Fibroblast of the aortic adventitia (primary cell): ENCODE measurements at regions not wholly inside any gene's neighbourhood (a gene's known extent, or its start where the extent isn't known, plus 50 kb on each side); places are given as distances from the start of the nearest gene placed in this dataset.
A peak's percentile ranks its signal among the peaks of the same experiment; 100 is the strongest.

Experiments
- DNase-seq: peaks from one replicate; pipeline ENCODE4 v3.0.0-alpha.2; 2010; ENCODE audit warnings: low read depth
- H3K4me3 ChIP-seq: 2 replicates; pipeline ENCODE4 v1.5.1; 2011; ENCODE audit warnings: low read depth, mild to moderate bottlenecking, control low read depth, low read length, moderate library complexity
- TF ChIP-seq, protein P1 (sequence below): IDR thresholded peaks from 2 replicates; pipeline ENCODE4 v1.5.1; 2011; ENCODE audit warnings: mild to moderate bottlenecking, low read length, control low read depth, inconsistent platforms; ENCODE audit not compliant: insufficient read depth

GRCh38 chr3:111434941-111435622 lies 106.9 kb upstream of the CD96 start:
- DNase-seq: no peak
- no peak overlapping the region for H3K4me3 ChIP-seq
- TF ChIP-seq, protein P1, sequence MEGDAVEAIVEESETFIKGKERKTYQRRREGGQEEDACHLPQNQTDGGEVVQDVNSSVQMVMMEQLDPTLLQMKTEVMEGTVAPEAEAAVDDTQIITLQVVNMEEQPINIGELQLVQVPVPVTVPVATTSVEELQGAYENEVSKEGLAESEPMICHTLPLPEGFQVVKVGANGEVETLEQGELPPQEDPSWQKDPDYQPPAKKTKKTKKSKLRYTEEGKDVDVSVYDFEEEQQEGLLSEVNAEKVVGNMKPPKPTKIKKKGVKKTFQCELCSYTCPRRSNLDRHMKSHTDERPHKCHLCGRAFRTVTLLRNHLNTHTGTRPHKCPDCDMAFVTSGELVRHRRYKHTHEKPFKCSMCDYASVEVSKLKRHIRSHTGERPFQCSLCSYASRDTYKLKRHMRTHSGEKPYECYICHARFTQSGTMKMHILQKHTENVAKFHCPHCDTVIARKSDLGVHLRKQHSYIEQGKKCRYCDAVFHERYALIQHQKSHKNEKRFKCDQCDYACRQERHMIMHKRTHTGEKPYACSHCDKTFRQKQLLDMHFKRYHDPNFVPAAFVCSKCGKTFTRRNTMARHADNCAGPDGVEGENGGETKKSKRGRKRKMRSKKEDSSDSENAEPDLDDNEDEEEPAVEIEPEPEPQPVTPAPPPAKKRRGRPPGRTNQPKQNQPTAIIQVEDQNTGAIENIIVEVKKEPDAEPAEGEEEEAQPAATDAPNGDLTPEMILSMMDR: no peak

DNA sequence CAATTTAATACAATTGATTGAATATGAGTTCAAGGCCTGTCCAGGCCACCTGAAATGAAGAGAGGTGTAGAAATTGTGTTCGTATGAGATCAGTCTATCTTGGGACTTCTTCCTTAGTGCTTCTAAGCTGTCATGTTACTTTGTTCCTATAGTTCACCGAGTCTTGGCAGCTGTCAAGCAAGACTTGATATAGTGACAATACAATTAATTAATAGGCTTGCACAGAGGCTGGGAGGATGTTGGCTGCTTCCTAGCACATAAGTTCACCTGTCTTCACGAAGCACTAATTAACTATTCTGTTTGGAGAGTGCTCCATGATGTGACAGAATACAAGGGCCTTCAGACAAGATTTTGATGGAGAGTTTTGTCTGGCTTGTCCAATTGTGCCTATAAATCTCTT lies 103.7 kb upstream of the CD96 start:
- DNase-seq: no peak
- H3K4me3 ChIP-seq: no peak overlapping the region
- TF ChIP-seq, protein P1: no peak

- no peak overlapping the region for H3K4me3 ChIP-seq
- DNase-seq: no peak
- TF ChIP-seq, protein P1: no peak
These were observed 87.4 kb upstream of the CD96 start for GRCh38 chr3:111454551-111454950.

- no peak overlapping the region for H3K4me3 ChIP-seq
- no peak for DNase-seq
- TF ChIP-seq, protein P1: no peak
These were observed 76.8 kb upstream of the CD96 start for GRCh38 chr3:111465081-111465670.

DNA sequence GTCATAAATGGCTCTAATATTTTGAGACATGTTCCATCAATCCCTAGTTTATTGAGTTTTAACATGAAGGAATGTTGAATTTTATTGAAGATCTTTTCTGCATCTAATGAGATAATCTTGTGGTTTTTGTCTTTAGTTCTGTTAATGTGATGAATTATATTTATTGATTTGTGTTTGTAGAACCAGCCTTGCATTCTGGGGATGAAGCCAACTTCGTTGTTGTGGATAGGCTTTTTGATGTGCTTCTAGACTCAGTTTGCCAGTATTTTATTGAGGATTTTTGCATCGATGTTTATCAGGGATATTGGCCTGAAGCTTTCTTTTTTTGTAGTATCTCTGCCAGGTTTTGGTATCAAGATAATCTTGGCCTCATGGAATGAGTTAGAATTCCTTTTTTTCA lies 72.0 kb upstream of the CD96 start:
- DNase-seq: no peak
- H3K4me3 ChIP-seq: no peak overlapping the region
- TF ChIP-seq, protein P1: no peak

DNA sequence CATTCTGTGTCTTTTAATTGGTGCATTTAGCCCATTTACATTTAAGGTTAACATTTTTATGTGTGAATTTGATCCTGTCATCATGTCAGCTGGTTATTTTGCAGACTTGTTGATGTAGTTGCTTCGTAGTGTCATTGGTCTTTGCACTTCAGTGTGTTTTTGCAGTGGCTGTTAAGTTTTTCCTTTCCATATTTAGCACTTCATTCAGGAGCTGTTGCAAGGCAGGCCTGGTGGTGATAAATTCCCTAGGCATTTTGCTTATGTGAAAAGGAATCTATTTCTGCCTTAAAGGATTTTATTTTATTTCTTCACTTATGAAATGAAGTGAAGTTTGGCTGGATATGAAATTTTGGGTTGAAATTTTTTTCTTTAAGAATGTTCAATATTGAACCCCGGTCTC lies 70.2 kb upstream of the CD96 start:
- TF ChIP-seq, protein P1: no peak
- H3K4me3 ChIP-seq: no peak overlapping the region
- DNase-seq: peak; percentile 4

- H3K4me3 ChIP-seq: no peak overlapping the region
- no peak for DNase-seq
- TF ChIP-seq, protein P1: no peak
These were observed 69.4 kb upstream of the CD96 start for GRCh38 chr3:111472556-111472955.
